T-helper 2 cell (primary cell): ENCODE measurements at regions not wholly inside any gene's neighbourhood (a gene's known extent, or its start where the extent isn't known, plus 50 kb on each side); places are given as distances from the start of the nearest gene placed in this dataset.

Experiments
- DNase-seq, 5 experiments: peaks; one replicate each; pipeline versions ENCODE4 v3.0.0 to v3.0.0-alpha.2; 2012 to 2022

DNA sequence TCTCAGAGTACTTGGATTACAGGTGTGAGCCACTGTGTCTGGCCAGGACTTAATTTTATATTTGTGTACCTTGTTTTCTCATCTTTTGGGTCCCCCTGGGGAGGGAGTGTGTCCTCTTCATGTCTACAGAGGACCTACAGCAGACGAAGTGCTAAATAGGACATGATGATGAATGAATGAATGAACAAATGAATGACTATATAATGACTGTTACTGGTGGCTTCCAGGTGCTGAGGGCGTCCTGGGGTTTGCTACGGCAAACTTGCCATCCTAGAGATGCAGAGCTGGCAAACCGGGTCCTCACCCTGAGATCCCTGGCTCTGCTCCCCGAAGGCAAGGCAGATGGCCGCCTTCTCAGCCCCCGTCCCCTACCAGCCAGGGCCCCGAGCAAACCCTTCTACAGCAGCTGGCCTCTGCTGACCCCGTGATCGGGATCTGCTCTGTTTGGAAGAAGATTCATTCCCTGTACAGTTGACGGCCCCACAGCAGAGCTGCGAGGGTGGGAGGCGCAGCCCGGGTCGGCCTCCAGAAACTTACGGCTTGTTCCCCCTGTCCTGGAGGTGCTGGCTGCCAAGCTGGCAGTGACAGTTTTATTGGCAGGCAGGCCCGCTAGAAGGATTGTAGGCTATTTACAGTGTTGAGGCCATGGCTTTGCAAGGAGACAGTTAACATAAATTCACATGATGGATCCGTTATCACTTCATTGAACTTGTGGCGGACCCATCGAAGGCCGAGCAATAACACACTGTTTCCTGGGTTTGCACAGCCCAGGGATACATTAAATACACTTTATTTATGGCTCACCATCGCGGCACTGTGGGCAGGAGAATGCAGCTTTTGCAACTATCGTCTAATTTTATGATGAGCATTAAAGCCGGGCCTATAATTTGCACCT lies 197.7 kb upstream of the GSE1 start:
- DNase-seq = peak in 1 of 5 experiments; percentile 4

DNA sequence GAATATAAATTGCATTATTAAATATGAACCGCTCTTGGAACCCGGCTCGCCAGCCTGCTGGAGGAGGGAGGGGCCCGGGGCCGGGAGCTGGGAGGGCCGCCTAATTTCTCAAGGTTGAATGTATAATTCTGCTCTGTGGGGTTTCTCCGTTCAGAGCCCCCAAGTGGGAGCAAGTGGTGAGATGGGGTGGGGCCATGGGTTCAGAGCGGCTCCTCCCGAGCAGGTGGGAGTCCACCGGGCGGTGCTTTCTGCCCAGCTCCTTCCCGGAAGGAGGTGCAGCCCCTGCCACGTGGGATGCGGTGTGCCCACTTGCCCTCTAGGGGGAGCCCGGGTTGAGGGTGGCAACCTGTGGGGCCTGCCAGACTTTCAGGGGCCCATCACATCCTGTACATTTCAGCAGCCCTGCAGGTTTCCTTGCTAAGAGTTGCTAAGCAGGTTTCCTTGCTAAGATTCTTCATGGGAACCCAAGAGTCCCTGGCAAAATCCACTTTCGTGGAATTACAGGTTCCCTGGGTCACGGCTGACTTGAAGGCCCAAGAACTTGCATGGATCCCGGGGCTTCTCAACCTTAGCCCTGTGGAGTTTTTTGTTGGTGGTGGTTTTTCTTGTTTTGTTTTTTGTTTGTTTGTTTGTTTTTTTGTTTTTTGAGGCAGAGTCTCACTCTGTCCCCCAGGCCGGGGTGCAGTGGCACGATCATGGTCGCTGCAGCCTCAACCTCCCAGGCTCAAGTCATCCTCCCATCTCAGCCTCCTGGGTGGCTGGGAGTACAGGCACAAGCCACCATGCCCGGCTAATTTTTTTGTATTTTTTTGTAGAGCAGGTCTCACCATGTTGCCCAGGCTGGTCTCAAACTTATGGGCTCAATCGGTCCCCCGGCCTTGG lies 196.7 kb upstream of the GSE1 start:
- DNase-seq = peak; percentile 23 to 67 (median 51)

GRCh38 chr16:85417156-85417860 lies 195.8 kb upstream of the GSE1 start:
- DNase-seq = peak in 1 of 5 experiments; percentile 3

DNA sequence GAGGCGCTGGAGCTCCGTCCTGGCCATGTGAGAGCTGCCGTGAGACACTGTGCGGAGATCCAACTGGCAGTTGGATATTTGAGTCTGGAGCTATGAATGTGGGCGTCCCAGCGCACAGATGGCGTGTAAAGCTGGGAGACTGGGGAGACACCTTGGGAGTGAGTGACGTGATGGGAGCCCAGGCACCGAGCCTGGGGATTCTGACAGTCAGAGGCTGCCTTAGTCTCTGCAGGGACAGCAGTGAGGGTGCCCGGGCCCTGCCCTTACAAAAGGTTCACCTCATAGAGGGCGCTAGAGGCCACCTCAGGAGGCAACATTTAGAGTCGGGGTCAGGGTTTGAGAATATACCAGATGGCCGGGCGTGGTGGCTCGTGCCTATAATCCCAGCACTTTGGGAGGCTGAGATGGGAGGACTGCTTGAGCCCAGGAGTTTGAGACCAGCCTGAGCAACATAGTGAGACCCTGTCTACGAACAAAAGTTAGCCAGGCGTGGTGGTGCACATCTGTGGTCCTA lies 194.1 kb upstream of the GSE1 start:
- no peak for DNase-seq

GRCh38 chr16:85419503-85420408 lies 193.4 kb upstream of the GSE1 start:
- DNase-seq = no peak

DNA sequence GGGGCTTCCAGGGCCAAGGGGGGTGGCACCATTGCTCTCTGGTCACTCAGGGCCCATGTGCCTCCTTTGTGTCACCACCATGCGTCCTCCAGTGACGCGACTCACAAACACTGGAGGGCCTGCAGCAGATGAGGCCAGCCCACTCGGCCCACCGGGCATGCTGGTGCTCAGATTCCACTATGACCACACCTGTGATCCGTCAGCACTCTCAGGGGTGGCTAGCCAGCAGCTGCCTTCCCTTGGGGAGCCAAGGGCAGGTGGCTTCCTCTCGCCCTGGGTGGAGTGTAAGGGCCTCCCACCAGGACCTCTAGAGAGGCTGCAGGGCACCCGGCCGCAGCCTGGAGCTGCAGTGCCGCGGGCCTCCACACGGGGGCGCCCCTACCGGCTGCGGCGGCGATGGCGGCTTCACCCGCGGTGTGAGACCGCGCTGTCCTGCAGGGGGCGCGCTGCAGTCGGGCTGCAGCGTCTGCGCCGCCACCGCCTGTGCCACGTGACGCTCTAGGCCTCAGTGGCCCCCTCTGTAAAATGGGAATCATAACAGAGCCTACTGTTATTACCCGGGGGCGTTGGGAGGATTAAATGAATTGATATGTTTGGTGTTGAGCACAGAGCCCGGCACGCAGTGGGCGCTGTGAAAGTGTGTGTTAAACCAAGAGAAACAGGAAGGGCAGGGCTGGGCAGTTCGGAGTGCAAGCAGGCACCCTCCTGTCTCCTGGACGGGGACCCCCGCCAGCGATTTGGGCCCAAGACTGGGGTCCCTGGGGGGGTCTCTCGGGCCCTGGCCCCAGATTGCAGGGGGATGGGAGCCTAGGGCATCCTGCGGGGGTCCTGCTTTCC lies 192.4 kb upstream of the GSE1 start:
- DNase-seq = peak; percentile 56 to 71 (median 61)

DNA sequence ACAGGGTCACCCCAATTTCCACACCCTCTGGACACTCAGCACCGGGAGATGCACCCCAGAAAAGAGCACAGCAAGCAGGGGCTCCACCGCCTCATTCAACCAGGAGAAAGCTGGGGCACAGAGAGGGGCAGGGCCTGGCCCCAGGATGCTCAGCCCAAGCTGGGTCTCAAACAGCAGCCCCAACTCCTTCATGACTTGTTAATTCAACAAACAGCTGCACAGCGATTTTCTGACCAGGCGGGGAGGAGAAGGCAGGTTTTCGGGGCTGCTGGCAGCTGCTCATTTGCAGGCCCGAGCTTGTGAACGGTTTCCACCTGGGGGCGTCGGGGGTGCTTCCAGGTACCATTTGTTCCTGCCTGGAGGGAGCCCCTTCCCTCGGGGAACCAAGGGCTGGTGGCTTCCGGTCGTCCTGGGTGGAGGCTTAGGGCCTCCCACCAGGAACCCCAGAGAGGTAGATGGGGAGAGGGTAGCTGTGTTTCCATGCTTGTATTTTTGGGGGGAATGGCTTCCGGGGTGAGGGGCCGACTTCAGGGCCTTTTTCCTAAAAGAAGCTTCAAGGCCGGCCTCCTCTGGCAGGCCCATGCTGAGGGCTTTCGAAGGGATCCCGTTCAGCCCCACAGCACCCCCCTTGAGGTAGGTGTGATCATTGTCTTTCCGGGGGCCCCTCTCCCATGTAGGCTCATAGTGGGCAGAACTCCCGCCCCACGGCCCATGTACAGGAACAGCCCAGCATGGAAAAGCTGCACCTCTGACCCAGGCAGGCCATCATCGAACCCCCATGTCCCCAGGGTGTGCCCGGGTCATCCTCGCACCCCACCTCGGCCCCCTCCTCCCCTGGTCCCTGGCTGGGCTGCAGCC lies 191.6 kb upstream of the GSE1 start:
- DNase-seq = no peak

GRCh38 chr16:85422196-85422631 lies 190.9 kb upstream of the GSE1 start:
- DNase-seq = no peak

- DNase-seq = no peak
Measured at GRCh38 chr16:85422632-85423550, 190.2 kb upstream of the GSE1 start.

- DNase-seq = no peak
Measured at GRCh38 chr16:85423631-85424030, 189.5 kb upstream of the GSE1 start.

- no peak for DNase-seq
Measured at GRCh38 chr16:85424260-85425073, 188.7 kb upstream of the GSE1 start.

GRCh38 chr16:85425074-85425662 lies 188.0 kb upstream of the GSE1 start:
- no peak for DNase-seq

- no peak for DNase-seq
Measured at GRCh38 chr16:85426806-85427205, 186.3 kb upstream of the GSE1 start.

DNA sequence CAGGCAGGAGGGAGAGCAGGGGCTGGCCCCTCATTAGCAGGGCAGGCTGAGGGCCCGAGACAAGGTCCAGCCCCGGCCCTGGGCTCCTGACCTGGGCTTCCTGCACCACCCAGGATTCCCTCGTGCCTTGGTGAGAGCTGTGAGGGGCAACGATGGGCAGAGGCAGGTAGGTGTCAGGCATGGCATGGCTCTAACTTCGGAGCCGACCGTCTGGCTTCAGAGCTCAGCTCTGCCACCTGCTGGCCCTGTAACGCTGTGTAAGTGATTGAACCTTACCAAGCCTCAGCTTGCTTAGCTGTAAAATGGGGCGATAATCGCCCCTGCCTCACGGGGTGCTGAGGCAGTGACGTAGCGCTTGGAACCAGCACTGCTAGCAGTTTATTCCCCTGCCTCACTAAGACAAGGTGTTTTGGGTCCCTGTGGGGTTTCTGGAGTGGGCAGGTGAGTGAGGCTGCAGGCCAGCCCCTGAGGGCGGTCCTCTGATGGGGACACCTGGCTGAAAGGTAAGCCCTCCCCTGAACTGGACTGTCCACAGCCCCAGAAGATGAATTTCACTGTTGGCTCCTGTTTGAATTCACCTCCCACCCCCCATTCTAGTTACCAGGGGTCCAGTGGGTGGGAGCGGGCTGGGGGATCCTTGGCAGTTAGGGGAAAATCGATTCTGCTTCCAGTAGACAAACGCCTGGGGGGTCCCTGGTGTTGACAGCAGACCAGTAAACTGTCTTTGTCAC lies 184.8 kb upstream of the GSE1 start:
- peak in 3 of 5 experiments; percentile 22 to 55 (median 27) for DNase-seq

DNA sequence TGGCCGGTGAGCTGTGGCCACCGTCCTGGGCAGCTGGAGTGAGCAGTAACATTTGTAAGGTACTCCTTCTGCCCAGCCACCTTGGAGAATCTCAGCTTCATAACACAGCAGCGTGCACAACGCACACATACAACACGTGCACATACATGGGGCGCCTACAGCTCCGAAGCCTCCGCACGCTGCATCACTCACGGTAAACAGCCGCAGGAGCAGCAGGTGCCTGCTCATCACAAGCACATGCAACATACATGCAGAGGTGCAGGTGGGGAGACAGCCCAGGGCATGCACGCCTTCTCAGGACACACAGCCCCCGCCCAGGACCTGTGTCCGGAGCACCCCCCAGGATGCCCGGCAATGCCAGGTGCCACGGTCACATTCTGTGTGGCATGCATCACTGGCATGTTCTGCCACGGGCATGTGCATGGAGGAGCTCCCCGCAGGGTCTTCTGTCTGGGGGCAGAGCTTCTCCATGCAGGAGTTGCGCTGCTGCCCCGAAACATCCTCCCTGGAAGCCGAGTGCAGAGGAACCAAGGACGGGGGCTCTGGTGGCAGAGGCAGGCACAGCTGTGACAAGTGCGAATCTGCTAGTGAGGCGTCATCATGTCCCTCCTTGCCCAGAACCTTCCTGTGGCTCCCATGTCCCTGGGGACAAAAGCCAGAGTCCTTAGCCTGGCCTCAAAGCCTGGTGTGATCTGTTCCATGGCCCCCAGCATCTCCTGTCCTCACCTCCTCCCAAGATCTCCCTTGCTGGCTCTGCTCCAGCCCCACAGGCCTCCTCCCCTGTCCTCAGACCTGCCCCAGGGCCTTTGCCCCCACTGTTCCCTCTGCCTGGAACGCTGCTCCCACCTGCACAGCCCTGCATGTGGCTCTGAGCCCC lies 184.0 kb upstream of the GSE1 start:
- DNase-seq = no peak
